Endothelial cell of umbilical vein (primary cell): ENCODE measurements at regions not wholly inside any gene's neighbourhood (a gene's known extent, or its start where the extent isn't known, plus 50 kb on each side); places are given as distances from the start of the nearest gene placed in this dataset.

Experiments
- BruUV-seq: library from RNA; stranded (reverse); fragments of 400-500 nt; replicated peaks from 2 replicates; lab custom pipeline; 2021; lab: Mats Ljungman, UMichigan
- CTCF ChIA-PET: fragments of 300-600, 350-600 bp; sonication (Branson Sonifier 250); formaldehyde crosslinking; loops from one replicate; lab custom pipeline; 2021; ENCODE audit warnings: antibody characterized with exemption, inconsistent platforms; lab: Charles Lee
- POLR2A ChIA-PET: fragments of 300-600, 350-600 bp; sonication (Branson Sonifier 250); formaldehyde crosslinking; loops from one replicate; lab custom pipeline; 2021; ENCODE audit warnings: antibody characterized with exemption, inconsistent platforms; lab: Charles Lee
- DNase-seq: peaks from one replicate; pipeline ENCODE4 v3.0.0-alpha.2; 2011; ENCODE audit warnings: low read depth, low spot score
- FAIRE-seq: peaks from 2 replicates; lab custom pipeline; 2011; peaks lifted over from hg19 to GRCh38; lab: Jason Lieb, UNC
- H2AFZ ChIP-seq: 2 replicates; pipeline ENCODE4 v1.6.0; 2012; ENCODE audit warnings: low read depth, low read length, control low read depth, inconsistent platforms
- H3K27ac ChIP-seq: 2 replicates; pipeline ENCODE4 v1.5.1; 2011; ENCODE audit warnings: low read depth, mild to moderate bottlenecking, control low read depth, low read length, moderate library complexity; ENCODE audit not compliant: insufficient read depth
- H3K27me3 ChIP-seq, 2 experiments: 2 replicates each; pipeline versions ENCODE4 v1.6.0 to v1.6.1; 2011; ENCODE audit warnings: low read length in 2 of 2, mixed read lengths in 1 of 2; ENCODE audit not compliant: control insufficient read depth in 2 of 2, insufficient read depth in 2 of 2
- H3K36me3 ChIP-seq, 2 experiments: 2 replicates in 1 of 2; 3 replicates in 1 of 2; pipeline ENCODE4 v1.5.1; 2011; ENCODE audit warnings: low read length in 2 of 2, mild to moderate bottlenecking in 1 of 2, moderate library complexity in 1 of 2; ENCODE audit not compliant: control insufficient read depth in 2 of 2, insufficient read depth in 2 of 2; ENCODE audit errors: extremely low read depth in 1 of 2
- H3K4me1 ChIP-seq: 3 replicates; pipeline ENCODE4 v1.5.1; 2011; ENCODE audit warnings: mild to moderate bottlenecking, low read length; ENCODE audit not compliant: control insufficient read depth, insufficient read depth; ENCODE audit errors: extremely low read depth
- H3K4me2 ChIP-seq: 2 replicates; pipeline ENCODE4 v1.6.1; 2011; ENCODE audit warnings: low read length, control low read depth, mixed read lengths; ENCODE audit not compliant: insufficient read depth
- H3K4me3 ChIP-seq, 3 experiments: fragments of 200-600 bp in 1 of 3; sonication (generic), shearing (Covaris generic) in 1 of 3; replicated peaks in 1 of 3; 2 replicates each; pipeline ENCODE4 v1.5.1; 2011 to 2016; ENCODE audit warnings: control low read depth in 3 of 3, low read length in 3 of 3, mild to moderate bottlenecking in 2 of 3, inconsistent platforms in 1 of 3, low read depth in 1 of 3, moderate library complexity in 1 of 3; ENCODE audit not compliant: insufficient read depth in 1 of 3
- H3K79me2 ChIP-seq: 2 replicates; pipeline ENCODE4 v1.6.0; 2012; ENCODE audit warnings: low read length, inconsistent platforms; ENCODE audit not compliant: control insufficient read depth, insufficient read depth
- H3K9ac ChIP-seq: replicated peaks from 2 replicates; pipeline ENCODE3; 2011; ENCODE audit warnings: low read length, control low read depth; ENCODE audit not compliant: insufficient read depth; ENCODE audit errors: extremely low read depth
- H3K9me1 ChIP-seq: replicated peaks from 3 replicates; pipeline ENCODE4 v1.6.0; 2011; ENCODE audit warnings: mild to moderate bottlenecking, low read length; ENCODE audit not compliant: control insufficient read depth, insufficient read depth; ENCODE audit errors: extremely low read depth
- H3K9me3 ChIP-seq: replicated peaks from 2 replicates; pipeline ENCODE4 v1.5.1; 2012; ENCODE audit warnings: low read length, inconsistent platforms; ENCODE audit not compliant: control insufficient read depth, insufficient read depth
- H4K20me1 ChIP-seq: replicated peaks from 2 replicates; pipeline ENCODE3; 2011; ENCODE audit warnings: mild to moderate bottlenecking, low read length; ENCODE audit not compliant: control insufficient read depth, insufficient read depth; ENCODE audit errors: extremely low read depth
- EZH2 ChIP-seq: IDR thresholded peaks from 2 replicates; pipeline ENCODE4 v1.6.1; 2012; ENCODE audit warnings: borderline replicate concordance, low read depth, mild to moderate bottlenecking, moderate library complexity, low read length, inconsistent platforms; ENCODE audit not compliant: severe bottlenecking
- FOS ChIP-seq: IDR thresholded peaks from 2 replicates; pipeline ENCODE4 v1.6.1; 2011; ENCODE audit warnings: mild to moderate bottlenecking, low read length, moderate library complexity, borderline replicate concordance; ENCODE audit not compliant: insufficient read depth
- GATA2 ChIP-seq: IDR thresholded peaks from 2 replicates; pipeline ENCODE4 v1.7.0; 2011; ENCODE audit warnings: low read depth, mild to moderate bottlenecking, moderate library complexity, mixed read lengths, low read length; ENCODE audit not compliant: insufficient read length, insufficient read depth
- JUN ChIP-seq: IDR thresholded peaks from 2 replicates; pipeline ENCODE4 v1.6.1; 2011; ENCODE audit warnings: borderline replicate concordance, low read depth; ENCODE audit not compliant: insufficient read length, insufficient read depth
- MYC ChIP-seq: IDR thresholded peaks from one replicate; pipeline ENCODE4 v1.6.1; 2011; ENCODE audit warnings: mild to moderate bottlenecking, low read depth, low read length
- POLR2A ChIP-seq: IDR thresholded peaks from 2 replicates; pipeline ENCODE4 v1.6.1; 2012; ENCODE audit warnings: low read depth, mild to moderate bottlenecking, control low read depth, low read length
- POLR2AphosphoS5 ChIP-seq: IDR thresholded peaks from 2 replicates; pipeline ENCODE4 v1.6.1; 2012; ENCODE audit warnings: low read depth, mild to moderate bottlenecking, control low read depth, low read length, moderate library complexity; ENCODE audit not compliant: insufficient read depth
- dilution Hi-C: fragments of 300-500 bp; cut with MboI; formaldehyde crosslinking; loops from one replicate; pipeline ENCODE4 v1.15.0; 2019; ENCODE audit warnings: low sequenced_read_pairs; ENCODE audit not compliant: extremely low pct_ligation_motif_present
- intact Hi-C: fragments of 100-400 bp; cut with micrococcal nuclease; formaldehyde crosslinking; loops from one replicate; pipeline ENCODE4 v1.10.0; 2022
- TF ChIP-seq, protein P1 (sequence below), 2 donors: IDR thresholded peaks; 1 replicate in 1 of 2; 2 replicates in 1 of 2; pipeline ENCODE4 v1.5.1; 2011; ENCODE audit warnings: low read length in 2 of 2, mild to moderate bottlenecking in 2 of 2, moderate library complexity in 2 of 2, control low read depth in 1 of 2, inconsistent platforms in 1 of 2, low read depth in 1 of 2; ENCODE audit not compliant: insufficient read depth in 1 of 2; ENCODE audit errors: extremely low read depth in 1 of 2
- TF ChIP-seq, protein P2 (sequence below): IDR thresholded peaks from 2 replicates; pipeline ENCODE4 v1.6.1; 2011; ENCODE audit not compliant: insufficient read depth, insufficient read length

DNA sequence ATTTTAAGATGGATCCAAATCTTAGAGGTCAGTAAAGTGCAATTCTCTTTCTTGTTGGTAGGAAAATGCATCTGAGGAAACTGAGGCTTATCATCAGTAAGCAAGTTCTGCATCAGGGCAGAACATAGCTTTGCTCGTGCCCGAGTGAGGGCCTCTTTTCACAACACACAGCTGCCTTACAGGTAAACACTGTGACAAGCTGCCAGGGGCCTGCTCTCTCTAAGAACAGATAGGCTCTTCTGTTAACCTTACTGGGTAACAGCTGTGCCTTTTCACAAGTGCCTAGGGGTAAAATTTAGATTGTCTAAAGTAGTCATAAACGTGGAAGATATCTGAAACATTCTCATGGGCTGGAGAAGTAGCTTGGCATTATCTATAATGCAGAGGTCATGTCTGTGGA is 118.1 kb downstream of the C3orf38 start:
- dilution Hi-C loops, result no loop called here
- FAIRE-seq (no peak), DNase-seq (no peak)
- H3K36me3 ChIP-seq, result no peaks in the 10 kb centered on the region
- CTCF ChIA-PET, result no interaction called here
- H3K9me1 ChIP-seq, result no peaks in the 10 kb centered on the region
- H3K4me3 ChIP-seq, result no peak overlapping the region
- intact Hi-C loops, result no loop called here
- H2AFZ ChIP-seq, result no peak overlapping the region
- H4K20me1 ChIP-seq, result no peaks in the 10 kb centered on the region
- H3K9me3 ChIP-seq, result no peaks in the 10 kb centered on the region
- H3K27me3 ChIP-seq, result no peaks in the 10 kb centered on the region
- H3K79me2 ChIP-seq, result no peaks in the 10 kb centered on the region
- no peak overlapping the region for H3K9ac ChIP-seq
- no peak overlapping the region for H3K4me2 ChIP-seq
- no TSS peak for BruUV-seq
- POLR2A ChIA-PET, result no interaction called here
- H3K4me1 ChIP-seq, result no peaks in the 10 kb centered on the region
- H3K27ac ChIP-seq, result no peak overlapping the region
- TF ChIP-seq, protein P1, sequence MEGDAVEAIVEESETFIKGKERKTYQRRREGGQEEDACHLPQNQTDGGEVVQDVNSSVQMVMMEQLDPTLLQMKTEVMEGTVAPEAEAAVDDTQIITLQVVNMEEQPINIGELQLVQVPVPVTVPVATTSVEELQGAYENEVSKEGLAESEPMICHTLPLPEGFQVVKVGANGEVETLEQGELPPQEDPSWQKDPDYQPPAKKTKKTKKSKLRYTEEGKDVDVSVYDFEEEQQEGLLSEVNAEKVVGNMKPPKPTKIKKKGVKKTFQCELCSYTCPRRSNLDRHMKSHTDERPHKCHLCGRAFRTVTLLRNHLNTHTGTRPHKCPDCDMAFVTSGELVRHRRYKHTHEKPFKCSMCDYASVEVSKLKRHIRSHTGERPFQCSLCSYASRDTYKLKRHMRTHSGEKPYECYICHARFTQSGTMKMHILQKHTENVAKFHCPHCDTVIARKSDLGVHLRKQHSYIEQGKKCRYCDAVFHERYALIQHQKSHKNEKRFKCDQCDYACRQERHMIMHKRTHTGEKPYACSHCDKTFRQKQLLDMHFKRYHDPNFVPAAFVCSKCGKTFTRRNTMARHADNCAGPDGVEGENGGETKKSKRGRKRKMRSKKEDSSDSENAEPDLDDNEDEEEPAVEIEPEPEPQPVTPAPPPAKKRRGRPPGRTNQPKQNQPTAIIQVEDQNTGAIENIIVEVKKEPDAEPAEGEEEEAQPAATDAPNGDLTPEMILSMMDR (IDR thresholded peaks at IDR 0.05; ENCODE audit: extremely low read depth in 1 of 2, insufficient read depth in 1 of 2, low read depth in 1 of 2, low read length in 2 of 2), result no peak
- TF ChIP-seq MYC (no peak), JUN (no peak), EZH2 (no peak)

DNA sequence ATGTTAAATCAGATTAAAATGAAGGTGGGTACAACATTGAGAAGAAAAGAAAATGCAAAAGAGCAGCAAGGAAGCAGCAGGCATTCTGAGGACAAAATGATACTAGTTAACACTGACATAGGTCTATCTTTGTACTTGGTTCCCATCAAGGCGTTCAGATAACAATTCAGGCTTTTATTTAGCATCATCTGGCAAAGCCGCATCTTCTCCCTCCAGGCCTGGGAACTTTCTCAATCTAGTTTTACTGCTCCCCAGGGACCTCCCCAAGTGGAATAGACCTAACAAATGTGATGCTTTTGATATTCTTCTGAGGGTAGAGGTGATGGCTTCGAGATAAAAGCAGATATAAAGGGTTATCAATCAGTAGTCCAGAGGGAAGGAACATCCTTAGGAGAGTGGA is 130.6 kb downstream of the C3orf38 start:
- no peaks in the 10 kb centered on the region for H4K20me1 ChIP-seq
- H3K4me2 ChIP-seq, result no peak overlapping the region
- DNase-seq (no peak), FAIRE-seq (no peak)
- H3K9me3 ChIP-seq, result no peaks in the 10 kb centered on the region
- no peak overlapping the region for H2AFZ ChIP-seq
- no peak overlapping the region for H3K9ac ChIP-seq
- no peaks in the 10 kb centered on the region for H3K36me3 ChIP-seq
- dilution Hi-C loops, result no loop called here
- no peaks in the 10 kb centered on the region for H3K79me2 ChIP-seq
- H3K4me3 ChIP-seq, result no peak overlapping the region
- no TSS peak for BruUV-seq
- H3K27ac ChIP-seq, result no peak overlapping the region
- intact Hi-C loops, result no loop called here
- POLR2A ChIA-PET, result no interaction called here
- no peaks in the 10 kb centered on the region for H3K27me3 ChIP-seq
- H3K4me1 ChIP-seq, result no peaks in the 10 kb centered on the region
- H3K9me1 ChIP-seq, result no peaks in the 10 kb centered on the region
- CTCF ChIA-PET, result no interaction called here
- TF ChIP-seq GATA2, result no peak
- no peak for TF ChIP-seq POLR2A
- TF ChIP-seq, protein P1 (IDR thresholded peaks at IDR 0.05; ENCODE audit: extremely low read depth in 1 of 2, insufficient read depth in 1 of 2, low read depth in 1 of 2, low read length in 2 of 2), result no peak
- no peak for TF ChIP-seq MYC
- no peak for TF ChIP-seq EZH2
- no peak for TF ChIP-seq JUN
- TF ChIP-seq, protein P2, sequence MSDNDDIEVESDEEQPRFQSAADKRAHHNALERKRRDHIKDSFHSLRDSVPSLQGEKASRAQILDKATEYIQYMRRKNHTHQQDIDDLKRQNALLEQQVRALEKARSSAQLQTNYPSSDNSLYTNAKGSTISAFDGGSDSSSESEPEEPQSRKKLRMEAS, result no peak
- no peak for TF ChIP-seq FOS
- no peak for TF ChIP-seq POLR2AphosphoS5
